ENCODE measurements at regions not wholly inside any gene's neighbourhood (a gene's known extent, or its start where the extent isn't known, plus 50 kb on each side); places are given as distances from the start of the nearest gene placed in this dataset.

DNA sequence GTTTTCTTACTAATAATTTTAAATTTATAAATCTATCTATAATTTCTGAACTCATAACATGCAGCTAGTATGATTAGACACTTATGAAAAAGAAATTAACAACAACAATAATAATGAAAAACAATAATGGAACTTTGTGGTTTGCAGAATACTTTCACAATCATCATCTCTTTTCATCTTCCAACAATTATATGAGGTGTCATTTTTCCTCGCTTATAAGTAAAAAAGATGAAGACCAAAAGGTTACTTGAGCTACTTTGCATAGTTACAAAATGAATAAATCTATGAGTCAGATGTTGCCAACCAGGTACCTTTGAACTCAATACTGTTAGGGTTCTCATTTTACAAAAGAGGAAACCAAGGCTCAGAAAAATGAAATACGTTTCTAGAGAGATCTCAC, 98.5 kb upstream of the ELOVL6 start:
- DNase-seq (ENCODE audit: missing footprints) = no peak
- intact Hi-C loops (cut with DNase I) = no loop called here
- ATAC-seq = no peak

DNA sequence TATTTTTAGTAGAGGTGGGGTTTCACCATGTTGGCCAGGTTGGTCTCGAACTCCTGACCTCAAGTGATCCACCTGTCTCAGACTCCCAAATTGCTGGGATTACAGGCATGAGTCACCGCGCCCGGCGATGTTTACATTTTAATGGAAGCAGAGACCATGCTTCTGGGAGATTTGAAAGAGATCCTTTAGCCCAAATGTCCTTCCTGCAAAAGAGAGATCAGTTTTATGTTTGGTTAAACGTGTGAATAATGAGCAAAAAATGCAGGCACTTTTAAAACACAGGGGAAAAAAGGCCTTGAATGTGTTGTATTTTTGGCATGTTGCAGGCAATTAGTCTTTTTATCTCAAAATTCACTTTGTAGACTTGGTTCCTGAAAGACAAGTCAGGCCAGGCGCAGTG, 95.8 kb upstream of the ELOVL6 start:
- intact Hi-C loops (cut with DNase I) = no loop called here
- DNase-seq (ENCODE audit: missing footprints) = no peak
- no peak for ATAC-seq

DNA sequence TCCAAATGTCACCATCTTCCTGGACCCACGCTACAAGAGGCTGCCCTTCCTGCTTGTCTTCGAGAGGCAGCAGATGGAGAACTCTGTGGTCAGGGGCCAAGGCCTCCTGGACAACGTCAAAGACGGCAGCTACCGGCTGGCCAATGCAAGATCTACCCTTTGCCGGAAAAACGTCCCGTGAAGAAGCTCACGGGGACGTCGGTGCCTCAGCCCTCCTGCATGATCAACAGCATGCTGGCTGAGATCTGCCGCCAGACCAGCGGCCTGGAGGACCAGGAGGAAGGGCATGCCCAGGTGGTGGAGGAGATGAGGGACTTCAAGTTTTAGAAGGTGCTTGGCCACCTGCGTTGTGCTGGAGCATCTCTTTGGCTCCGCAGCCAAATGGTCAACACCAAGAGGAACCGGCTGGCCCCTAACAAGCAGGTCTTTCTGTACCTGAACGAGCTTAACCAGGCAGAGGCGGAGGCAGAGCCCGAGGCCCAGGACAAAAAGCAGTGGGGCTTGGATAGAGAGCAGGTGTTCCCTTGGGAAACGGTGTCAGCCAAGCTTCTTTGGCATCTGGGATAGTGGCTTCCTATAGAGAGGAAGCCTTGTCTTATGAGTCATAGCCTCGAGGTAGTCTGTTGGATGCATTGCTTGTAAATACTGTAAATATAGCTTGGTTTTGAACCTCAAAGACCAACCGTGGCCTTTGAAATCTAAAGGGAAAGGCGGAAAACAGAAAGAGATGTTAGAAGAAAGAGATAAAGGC, 94.8 kb upstream of the ELOVL6 start:
- DNase-seq (ENCODE audit: missing footprints) = no peak
- ATAC-seq = no peak
- intact Hi-C loops (cut with DNase I) = no loop called here

DNA sequence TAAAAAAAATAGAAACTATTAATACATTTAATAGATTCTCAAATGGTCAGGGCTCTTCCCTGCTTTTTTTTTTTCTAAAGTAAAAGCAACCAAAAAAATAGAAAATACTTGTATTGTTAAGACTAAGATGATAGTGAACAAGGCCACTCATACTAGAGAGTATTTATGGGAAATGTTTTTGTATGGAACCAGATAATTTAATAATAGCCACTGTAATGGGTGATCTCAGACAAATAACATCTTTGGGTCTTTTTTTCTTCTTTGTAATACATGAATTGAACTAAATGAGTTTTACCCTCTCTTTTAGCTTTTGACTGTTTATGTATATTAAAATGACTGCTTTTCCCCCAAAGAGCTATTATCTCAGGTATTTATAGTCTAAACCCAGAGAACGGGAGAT, 92.1 kb upstream of the ELOVL6 start:
- intact Hi-C loops (cut with DNase I) = no loop called here
- no peak for ATAC-seq

DNA sequence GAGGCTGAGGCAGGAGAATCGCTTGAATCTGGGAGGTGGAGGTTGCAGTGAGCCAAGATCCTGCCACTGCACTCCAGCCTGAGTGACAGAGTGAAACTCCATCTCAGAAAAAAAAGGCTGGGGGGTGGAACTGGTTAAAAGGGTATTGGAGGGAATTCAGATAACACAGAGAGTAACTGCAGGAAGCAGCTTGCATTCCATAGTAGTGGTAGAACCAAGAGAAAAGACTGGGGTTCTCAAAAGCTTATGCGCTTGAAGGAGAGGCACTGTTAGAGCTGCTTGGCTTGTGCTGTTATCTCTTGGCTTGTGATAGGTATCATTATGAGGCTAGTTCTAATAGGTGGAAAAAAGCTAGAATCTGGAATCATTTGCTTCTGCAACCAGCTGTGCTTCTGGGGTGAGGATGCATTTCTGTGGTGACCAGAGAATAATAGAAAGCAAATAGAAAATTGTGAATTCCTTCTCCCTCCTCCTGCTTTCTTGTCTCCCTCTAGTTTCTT, 91.2 kb upstream of the ELOVL6 start:
- ATAC-seq (no peak), DNase-seq (ENCODE audit: missing footprints) (no peak)
- intact Hi-C loops (cut with DNase I) = no loop called here

More for the DNA sequence above, 92.1 kb upstream of the ELOVL6 start:
- no peak for DNase-seq (ENCODE audit: missing footprints)

DNA sequence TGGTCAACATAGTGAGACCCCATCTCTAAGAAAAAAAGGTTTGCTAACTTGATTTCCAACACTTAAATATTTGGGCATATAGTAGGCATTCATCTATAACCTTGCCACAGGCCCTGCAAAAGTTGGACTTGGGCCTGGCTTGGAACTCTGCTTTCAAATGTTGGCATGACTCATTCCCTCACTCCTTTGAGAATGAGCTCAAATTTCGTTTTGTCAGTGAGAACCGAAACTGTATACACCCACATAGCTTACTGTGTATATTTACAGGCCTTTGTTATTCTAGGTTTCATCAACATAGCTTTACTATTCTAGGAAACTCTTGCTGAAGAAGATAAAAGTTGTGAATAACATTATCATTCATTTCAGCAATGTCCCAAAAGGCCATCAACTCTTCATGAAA, 88.7 kb upstream of the ELOVL6 start:
- DNase-seq (ENCODE audit: missing footprints) = no peak
- intact Hi-C loops (cut with DNase I) = no loop called here
- ATAC-seq = no peak

DNA sequence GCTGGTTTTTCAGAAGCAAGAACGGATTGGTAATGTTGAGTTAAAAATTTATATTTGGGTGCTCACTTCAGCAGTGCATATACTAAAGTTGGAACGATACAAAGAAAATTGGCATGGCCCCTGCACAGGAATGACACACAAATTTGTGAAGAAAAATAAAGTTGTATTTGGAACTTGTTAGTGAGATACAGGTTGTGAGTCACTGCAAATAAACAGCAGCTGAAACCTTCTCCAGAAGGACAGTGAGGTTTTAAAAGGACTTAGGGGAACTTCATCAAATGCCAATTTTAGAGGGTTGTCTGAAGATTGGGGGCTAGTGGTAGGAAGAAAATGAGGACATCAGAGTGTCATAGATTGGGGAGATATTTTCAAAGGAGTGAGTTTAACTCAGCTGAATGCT, 79.7 kb upstream of the ELOVL6 start:
- ATAC-seq = no peak
- no peak for DNase-seq (ENCODE audit: missing footprints)
- intact Hi-C loops (cut with DNase I) = no loop called here

DNA sequence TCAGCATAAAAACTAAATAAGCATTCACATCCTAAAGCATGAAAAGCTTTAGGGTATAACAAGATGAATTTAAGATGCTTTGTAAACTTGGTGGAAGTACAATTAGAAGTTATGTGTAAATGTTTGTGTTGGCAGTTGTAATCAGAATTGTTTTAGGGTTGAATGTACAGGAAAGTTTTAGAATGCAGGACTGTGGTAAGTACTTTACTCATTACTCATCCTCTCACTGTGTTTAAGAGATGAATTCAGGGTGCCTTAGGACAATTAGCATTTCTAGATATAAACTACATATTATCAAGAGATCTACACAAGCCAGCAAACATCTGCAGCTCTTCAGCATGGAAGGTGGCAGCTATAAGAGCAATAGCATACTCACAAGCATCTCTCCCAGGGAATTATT, 77.5 kb upstream of the ELOVL6 start:
- intact Hi-C loops (cut with DNase I) = no loop called here
- no peak for ATAC-seq
- no peak for DNase-seq (ENCODE audit: missing footprints)

DNA sequence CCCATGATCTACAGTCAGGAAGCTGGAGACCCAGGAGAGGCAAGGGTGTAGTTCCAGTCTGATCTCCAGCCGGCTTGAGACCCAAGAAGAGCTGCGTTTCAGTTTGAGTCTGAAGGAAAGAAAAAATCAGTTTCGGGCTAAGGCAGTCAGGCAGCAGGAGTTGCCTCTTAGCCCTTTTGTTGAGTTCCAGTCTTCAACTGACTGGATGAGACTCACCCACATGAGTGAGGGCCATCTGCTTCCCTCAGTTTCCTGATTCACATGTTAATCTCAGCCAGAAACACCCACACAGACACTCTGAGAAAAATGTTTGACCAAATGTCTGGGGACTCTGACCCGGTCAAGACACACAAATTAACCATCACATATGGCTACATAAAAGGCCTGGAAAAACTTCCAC, 73.6 kb upstream of the ELOVL6 start:
- ATAC-seq (no peak), DNase-seq (ENCODE audit: missing footprints) (no peak)
- intact Hi-C loops (cut with DNase I) = no loop called here

DNA sequence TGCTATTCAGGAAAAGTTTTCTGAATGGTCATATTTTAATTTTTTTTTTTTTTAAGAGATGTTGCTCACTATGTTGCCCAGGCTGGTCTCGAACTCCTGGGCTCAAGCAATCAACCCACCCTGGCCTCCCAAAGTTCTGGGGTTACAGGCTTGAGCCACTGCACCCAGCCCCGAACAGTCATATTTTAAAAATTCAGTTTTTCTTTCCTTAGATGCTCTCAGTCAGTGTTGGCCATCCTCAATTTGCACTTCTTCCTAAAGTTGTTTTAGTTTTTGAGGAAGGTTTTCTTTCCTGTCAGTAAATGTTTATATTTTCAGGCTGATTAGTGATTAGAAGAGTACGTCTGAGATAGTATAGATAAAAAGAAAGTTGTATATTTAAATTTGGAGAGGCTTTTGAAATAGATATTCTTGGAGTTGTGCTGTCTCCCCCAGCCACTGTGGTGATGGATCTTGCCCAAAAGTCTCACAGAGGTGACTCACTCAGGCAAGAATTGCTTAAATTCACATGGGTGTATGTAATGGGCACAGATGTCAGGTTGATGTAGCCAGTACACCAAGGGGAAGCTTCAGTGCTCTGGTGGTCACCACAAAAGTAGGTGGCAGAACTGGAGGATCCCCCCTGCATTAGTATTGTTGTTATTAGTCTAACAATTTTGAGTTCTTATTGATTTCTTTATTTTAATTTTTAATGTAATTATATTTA, 72.2 kb upstream of the ELOVL6 start:
- intact Hi-C loops (cut with DNase I) = no loop called here

DNA sequence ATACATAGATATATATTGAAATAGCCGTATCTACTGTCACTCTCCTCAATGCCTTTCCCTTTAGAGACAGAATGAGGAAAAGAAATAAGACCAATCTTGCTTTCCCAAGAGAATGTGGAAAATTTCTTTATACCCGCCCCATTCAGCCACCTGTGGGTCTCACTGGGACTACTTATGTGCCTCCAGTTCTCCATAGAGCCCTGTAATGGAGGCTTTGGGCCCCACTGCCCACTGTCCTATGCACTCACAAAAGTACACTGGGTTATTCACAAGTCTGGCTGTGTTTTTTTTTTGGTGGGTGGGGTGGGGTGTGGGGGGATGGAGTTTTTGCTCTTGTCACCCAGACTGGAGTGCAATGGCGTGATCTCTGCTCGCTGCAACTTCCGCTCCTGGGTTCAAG, 70.4 kb upstream of the ELOVL6 start:
- ATAC-seq = no peak
- no peak for DNase-seq (ENCODE audit: missing footprints)
- intact Hi-C loops (cut with DNase I) = no loop called here

More for the DNA sequence above, 72.2 kb upstream of the ELOVL6 start:
- ATAC-seq (no peak), DNase-seq (ENCODE audit: missing footprints) (no peak)

DNA sequence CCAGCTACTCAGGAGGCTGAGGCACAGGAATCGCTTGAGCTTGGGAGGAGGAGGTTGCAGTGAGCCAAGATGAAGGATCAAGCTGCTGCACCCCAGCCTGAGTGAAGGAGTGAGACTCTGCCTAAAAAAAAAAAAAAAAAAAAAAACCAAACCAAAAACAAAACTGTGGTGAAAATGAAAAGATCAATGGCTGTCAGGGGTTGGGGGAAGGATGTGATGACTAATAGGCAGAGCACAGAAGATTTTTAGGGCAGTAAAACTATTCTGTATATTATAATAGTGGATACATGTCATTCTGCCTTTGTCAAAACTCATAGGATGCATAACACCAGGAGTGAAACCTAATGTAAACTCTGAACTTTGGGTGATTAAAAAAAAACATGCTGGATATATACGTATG, 69.9 kb upstream of the ELOVL6 start:
- no peak for ATAC-seq
- intact Hi-C loops (cut with DNase I) = no loop called here
- no peak for DNase-seq (ENCODE audit: missing footprints)

DNA sequence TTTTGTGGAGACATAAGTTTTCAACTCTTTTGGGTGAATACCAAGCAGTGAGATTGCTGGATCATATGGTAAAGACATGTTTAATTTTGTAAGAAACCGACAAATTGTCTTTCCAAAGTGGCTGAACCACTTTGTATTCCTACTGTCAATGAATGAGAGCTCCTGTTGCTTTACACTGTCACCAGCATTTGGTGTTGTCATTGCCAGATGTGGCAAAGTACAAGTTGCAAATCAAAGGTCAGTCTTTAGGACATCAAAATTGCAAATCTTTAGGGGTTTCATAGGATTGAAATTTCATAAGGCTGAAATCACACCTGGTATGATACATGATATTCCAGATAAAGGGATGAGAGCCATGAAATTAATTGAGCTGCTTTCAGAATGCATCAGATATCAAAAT, 67.7 kb upstream of the ELOVL6 start:
- ATAC-seq = no peak
- DNase-seq (ENCODE audit: missing footprints) = no peak
- intact Hi-C loops (cut with DNase I) = no loop called here

DNA sequence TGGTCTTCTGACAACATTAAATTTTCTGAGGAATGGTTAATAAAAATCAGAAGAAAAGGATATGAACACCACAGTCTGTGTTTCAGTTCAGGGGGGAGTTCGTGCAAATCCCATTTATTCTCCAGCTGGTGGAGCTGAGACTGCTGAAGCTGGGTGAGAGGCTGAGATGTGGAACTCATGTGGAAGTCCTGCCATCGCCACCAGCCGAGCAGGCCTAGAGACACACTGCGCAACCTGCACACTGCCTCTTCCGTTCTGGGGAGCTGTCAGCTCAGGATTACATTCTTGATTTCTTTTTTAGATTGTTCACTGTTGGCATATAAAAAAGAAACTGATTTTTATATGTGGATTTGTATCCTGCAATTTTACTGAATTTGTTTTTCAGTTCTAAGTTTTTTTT, 66.6 kb upstream of the ELOVL6 start:
- DNase-seq (ENCODE audit: missing footprints) (no peak), ATAC-seq (no peak)
- intact Hi-C loops (cut with DNase I) = no loop called here

DNA sequence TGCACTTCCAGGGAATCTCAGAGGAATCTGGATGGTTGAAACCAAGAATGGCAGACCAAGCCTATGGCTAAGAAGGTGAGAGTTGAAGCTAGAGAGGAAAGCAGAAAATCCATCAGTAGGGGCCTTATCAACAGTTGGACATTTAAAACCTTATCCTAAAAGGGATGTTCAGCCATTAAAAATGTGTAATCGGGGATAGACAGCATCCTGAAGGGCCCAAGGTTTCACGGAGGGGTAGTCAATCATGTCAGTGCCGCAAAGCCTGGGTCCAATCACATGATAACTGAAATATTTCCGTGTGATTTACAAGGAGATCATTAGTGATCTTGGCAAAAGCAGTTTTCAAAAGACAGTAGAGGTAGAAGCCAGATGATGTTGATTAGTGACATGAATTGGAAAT, 61.9 kb upstream of the ELOVL6 start:
- no peak for ATAC-seq
- no peak for DNase-seq (ENCODE audit: missing footprints)
- intact Hi-C loops (cut with DNase I) = no loop called here

DNA sequence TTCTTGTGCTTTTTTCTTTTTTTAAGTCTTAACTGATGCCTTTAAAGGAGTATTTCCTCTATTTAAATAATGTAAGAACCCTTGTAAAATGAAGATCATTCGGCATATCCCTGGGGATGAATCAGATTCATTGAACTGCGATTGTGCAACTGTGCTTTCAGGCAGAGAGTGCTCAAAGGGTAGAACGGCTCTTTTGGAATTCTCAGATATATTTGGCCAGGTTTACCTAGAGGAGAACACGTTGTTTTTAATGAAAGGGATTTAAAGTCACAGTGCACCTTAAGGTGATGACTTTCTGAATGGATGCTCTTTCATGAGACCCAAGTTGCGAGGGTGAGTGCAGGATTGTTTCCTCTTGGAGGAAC, 51.6 kb upstream of the ELOVL6 start:
- DNase-seq (ENCODE audit: missing footprints) = no peak
- ATAC-seq = no peak
- intact Hi-C loops (cut with DNase I) = no loop called here

DNA sequence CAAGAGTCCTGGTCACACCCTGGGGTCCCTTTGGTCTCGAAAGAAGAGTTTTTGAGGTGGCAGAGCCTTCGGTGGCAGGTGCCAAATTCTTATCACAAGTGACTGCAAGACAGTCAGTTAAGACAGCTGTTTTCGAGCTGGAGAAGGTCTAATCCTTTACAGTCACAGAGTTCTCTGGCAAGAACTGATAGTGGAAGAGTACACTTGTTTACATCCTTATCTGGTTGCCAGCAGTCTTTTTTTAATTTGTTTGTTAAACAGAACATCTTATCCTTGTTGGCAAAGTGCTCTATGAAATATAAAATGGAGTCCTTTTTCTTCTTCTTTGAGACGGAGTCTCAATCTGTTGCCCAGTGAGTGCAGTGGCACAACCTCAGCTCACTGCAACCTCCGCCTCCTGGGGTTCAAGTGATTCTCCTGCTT, 50.4 kb upstream of the ELOVL6 start:
- DNase-seq (ENCODE audit: missing footprints) (no peak), ATAC-seq (no peak)

More for the DNA sequence above, 50.4 kb upstream of the ELOVL6 start:
- intact Hi-C loops (cut with DNase I) = no loop called here

Data from Right ventricle myocardium inferior (tissue), 1 donor.